ENCODE measurements at regions not wholly inside any gene's neighbourhood (a gene's known extent, or its start where the extent isn't known, plus 50 kb on each side); places are given as distances from the start of the nearest gene placed in this dataset.

GRCh38 chr2:66721776-66722175 is 286.9 kb downstream of the MEIS1 start:
- no peak for TF ChIP-seq ZNF24 (tag by site-specific recombination; IDR thresholded peaks at IDR 0.05)
- TF ChIP-seq CTCF (tag by site-specific recombination; IDR thresholded peaks at IDR 0.05) = no peak
- no peak for TF ChIP-seq OVOL3 (tag by site-specific recombination; IDR thresholded peaks at IDR 0.05)
- TF ChIP-seq GLIS2 (tag by site-specific recombination; IDR thresholded peaks at IDR 0.05) = no peak
- no peak for TF ChIP-seq REPIN1 (tag by site-specific recombination; IDR thresholded peaks at IDR 0.05; ENCODE audit: low read depth)
- no peak for TF ChIP-seq ZNF558 (tag by site-specific recombination; IDR thresholded peaks at IDR 0.05)
- TF ChIP-seq MYNN (tag by site-specific recombination; IDR thresholded peaks at IDR 0.05; ENCODE audit: borderline replicate concordance) = no peak
- TF ChIP-seq ZNF544 (tag by site-specific recombination; IDR thresholded peaks at IDR 0.05) = no peak
- no peak for TF ChIP-seq ZNF561 (tag by site-specific recombination; IDR thresholded peaks at IDR 0.05; ENCODE audit: borderline replicate concordance)
- no peak for TF ChIP-seq ZNF23 (tag by site-specific recombination; IDR thresholded peaks at IDR 0.05; ENCODE audit: borderline replicate concordance)
- TF ChIP-seq ZNF248 (tag by site-specific recombination; IDR thresholded peaks at IDR 0.05) = no peak
- TF ChIP-seq GFI1B (tag by site-specific recombination; IDR thresholded peaks at IDR 0.05) = no peak
- no peak for TF ChIP-seq ZNF670 (tag by site-specific recombination; IDR thresholded peaks at IDR 0.05; ENCODE audit: low read depth)
